ENCODE measurements at regions not wholly inside any gene's neighbourhood (a gene's known extent, or its start where the extent isn't known, plus 50 kb on each side); places are given as distances from the start of the nearest gene placed in this dataset.

DNA sequence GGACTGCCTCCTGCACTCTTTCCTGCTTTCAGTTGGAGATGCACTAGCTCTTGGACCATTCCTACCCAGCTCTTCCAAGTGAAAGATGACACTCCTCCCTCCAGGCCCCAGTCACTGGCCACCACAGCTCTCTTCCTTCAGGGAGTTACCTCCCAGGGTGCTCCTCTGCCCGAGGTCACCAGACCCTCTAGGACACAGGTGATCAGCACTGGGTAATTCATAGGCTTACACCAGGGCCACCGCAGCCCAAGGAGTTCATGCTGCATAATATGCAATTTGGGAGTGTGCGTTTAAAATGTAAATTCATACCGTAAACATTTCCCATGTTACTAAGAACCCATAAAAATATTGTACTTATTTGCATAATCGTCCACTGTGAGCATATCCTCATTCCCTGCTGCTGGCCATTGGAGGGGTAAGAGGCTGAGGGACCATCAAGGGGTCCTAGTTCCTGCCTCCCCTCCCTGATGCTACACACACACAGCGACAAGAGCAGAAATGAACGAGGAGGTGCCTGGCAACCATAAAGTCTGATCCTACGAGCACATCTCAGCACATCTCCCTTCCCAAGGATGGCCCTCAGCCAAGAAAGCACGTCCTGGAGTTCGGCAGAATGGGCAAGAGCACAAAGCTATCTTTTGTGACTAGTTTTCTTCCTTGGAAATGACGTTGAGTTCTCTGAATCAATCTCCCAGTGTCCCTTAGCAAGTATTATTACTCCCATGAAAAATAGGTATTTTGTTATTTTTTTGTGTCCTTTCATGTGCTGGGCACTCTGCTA, 222.9 kb upstream of the RAB4A start:
- in situ Hi-C loops (cut with HindIII; ENCODE audit: low sequenced_read_pairs) = no loop called here
- no peak for DNase-seq (ENCODE audit: low spot score)

DNA sequence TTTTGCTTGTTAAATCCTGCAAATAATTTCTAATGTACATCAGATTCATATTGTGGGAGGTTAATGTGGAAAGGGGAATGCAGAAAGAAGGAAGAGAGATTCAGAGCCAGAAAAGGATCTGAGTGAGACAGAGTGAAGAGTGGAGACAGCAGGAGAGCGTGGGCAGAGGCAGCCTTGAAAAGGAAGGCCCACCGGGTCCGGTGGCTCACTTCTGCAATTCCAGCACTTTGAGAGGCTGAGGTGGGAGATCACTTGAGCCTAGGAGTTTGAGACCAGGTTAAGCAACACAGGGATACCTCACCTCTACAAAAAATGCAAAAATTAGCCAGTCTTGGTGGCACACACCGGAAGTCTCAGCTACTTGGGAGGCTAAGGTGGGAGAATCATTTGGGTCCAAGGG, 222.0 kb upstream of the RAB4A start:
- DNase-seq (ENCODE audit: low spot score) = no peak
- in situ Hi-C loops (cut with HindIII; ENCODE audit: low sequenced_read_pairs) = no loop called here

DNA sequence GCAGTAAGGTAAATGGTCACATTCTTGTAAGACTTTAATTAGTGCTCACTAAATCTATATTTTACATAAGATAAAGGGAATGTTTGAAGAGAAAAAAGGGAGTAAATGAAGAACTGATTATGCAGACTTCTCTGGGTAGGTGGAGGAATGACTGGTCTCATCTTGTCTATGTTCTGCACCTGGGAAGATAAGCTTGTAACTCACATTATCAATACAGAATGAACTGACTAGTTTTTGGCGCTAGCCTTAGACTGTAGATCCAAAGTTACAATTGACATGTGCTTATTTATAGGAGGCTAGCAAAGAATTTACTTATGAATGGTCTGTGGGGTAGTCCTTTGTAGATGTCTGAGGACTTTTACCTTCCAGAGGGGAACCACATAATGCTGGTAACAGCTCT, 214.9 kb upstream of the RAB4A start:
- DNase-seq (ENCODE audit: low spot score) = no peak
- in situ Hi-C loops (cut with HindIII; ENCODE audit: low sequenced_read_pairs) = no loop called here

DNA sequence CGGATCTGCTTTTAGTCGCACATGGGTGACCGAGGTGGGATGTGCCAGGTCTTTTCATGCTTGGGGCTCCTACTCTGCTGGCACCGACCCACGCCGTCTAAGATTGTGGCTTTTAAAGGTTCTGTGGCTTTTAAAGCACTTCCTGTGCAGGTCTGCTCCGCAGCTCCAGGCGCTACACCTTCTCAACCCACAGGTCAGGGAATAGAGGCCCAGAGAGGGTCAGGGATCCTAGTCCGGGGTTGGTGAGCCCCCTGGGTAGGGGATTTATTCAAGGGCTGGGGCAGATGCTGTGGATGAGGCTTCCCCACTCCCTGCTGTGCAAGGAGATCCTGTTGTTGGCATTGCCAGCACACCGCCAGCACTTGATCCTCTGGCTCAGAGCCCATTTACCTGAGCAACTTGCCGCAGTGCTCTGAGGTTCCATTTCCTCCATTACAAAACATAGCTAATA, 212.8 kb upstream of the RAB4A start:
- in situ Hi-C loops (cut with HindIII; ENCODE audit: low sequenced_read_pairs) = no loop called here
- peak; percentile 25 for DNase-seq (ENCODE audit: low spot score)

DNA sequence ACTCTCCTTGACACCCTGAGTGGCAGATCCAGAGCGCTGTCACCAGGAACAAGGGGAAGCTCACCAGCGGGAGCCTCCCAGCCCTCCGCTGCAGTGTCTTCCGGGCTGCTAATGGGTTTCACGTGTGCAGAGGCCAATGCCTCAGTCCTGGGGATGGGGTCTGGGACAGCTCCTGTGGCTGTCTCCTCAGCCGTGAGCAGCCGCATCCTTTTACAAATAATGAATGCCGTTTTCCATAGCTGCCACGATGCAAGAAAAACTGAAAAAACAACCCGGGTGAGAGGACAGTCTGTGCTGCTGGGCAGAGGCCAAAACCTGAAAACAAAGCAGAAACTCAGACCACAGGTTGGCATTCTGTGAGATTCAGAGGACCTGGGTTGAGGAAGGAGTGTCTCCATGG, 212.2 kb upstream of the RAB4A start:
- in situ Hi-C loops (cut with HindIII; ENCODE audit: low sequenced_read_pairs) = no loop called here
- DNase-seq (ENCODE audit: low spot score) = peak; percentile 80

DNA sequence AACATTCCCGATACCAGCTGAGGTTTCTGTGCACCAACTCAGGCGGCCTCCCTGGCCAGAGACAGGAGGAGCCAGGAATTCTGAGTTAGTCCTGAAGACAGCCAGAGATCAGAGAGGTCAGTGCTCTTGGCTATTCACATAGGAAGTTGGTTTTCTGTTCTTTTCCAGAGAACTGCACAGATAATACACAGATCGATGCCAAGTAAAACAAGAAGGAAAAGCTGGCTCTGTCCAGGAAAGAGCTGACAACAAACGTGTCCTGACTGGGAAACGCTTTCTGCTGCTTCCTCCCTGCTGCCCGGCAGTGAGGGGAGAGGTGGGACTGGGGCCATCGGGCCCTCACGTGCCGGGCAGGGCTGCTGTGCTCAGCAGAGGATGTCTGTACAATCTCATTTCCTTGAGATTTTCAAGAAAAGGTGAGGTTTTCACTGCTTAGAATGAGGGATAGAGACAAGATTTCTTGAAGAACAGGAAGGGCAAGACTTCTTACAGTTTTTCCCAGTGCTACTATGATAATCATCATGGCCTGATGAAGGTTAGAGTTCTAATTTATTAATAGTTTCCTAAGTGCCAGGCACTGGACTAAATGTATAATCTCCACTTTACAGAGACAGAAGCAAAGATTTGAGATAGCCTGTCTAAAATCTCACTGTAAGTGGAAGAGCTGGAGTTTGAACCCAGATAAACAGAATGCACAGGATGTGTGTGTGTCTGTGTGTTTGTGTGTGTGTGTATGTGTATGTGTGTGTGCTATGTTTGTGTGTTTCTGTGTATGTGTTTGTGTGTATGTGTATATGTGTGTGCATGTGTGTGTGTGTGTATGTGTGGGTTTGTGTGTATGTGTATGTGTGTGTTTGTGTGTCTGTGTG, 211.0 kb upstream of the RAB4A start:
- in situ Hi-C loops (cut with HindIII; ENCODE audit: low sequenced_read_pairs) = no loop called here
- peak; percentile 14 for DNase-seq (ENCODE audit: low spot score)

DNA sequence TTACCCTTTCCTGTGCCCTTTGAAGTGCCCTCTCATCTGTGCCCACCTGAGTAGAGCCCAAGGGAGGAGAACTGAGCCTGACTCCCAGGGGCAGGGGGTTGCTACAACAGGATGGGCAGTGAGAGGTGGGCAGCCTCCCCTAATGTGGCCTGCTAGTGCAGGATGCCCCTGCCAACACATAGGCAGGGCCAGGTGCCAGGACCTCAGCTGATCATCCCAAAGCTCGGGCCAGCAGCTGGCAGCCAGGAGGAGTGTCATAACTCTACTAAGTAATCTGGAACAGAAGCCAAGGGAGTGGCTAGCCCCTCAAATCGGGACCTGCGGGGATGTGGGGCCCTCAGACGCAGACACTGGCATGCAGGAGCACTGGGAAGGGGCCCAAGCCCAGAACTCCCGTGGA, 208.8 kb upstream of the RAB4A start:
- DNase-seq (ENCODE audit: low spot score) = no peak
- in situ Hi-C loops (cut with HindIII; ENCODE audit: low sequenced_read_pairs) = no loop called here

DNA sequence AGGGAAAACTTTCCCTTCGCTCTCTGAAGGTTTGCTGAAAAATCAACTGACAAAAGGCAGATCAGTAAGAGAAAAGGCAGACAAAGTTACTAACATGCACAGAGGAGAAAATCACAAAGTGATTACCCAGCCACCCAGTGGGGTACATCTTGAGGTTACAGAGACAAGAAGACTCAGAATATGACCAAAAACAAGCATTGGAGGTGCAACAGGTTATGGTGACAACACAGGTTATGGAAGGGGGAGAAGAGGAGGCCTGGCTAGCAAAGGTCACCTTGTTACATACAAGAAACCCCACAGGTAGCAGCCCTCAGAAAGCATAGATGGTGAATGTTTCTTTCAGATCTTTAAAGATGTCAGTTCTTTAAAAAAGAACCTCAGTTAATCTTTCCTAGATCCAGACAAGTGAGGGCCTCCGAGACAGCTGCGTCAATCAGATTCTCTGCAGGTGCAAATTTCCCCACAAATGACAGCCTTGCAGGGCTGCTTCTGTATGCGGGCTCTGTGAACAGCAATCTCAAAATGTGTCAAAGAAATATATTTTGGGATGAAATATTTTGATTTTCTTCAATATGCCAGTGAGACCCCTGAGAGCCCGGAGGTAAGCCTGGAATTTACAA, 207.6 kb upstream of the RAB4A start:
- in situ Hi-C loops (cut with HindIII; ENCODE audit: low sequenced_read_pairs) = no loop called here
- no peak for DNase-seq (ENCODE audit: low spot score)

DNA sequence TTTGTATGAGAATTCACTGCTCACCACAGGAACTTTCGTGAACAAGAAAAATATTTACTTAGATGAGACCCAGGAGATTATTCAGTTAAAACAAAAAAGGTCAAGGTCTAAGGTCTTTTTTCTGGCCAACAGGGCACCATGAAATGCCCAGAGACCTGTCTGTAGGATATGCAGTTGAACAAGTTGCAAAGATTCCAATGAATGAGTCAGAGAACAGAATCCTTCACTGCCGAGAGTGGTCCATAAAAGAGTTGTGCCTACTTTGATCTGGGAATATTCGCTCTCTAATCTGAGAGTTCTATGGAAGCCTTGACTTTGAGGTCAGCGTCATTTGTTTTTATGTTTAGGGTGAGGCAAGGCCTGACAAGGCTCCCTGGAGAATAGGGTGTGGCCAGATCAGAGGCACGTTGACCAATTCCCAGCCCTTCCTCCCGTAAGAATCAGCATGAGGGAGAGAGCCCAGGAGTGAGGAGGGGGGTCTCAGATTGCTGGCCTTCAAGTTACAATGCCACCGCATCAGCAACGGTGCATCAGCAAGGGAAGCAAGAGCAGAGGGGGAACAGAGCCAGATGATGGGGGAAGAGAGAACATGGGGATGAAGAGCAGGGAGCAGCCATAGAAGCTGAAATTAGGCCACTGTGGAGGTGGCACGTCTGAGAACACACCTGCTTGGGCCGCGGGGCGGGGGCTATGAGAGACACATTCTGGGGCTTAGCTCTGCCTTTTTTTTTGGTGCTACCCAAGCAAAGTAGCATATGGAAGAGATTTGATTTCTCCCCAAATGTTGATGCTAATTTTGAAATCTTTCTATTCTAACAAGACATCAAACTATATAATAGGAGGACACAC, 206.4 kb upstream of the RAB4A start:
- no peak for DNase-seq (ENCODE audit: low spot score)
- in situ Hi-C loops (cut with HindIII; ENCODE audit: low sequenced_read_pairs) = no loop called here

DNA sequence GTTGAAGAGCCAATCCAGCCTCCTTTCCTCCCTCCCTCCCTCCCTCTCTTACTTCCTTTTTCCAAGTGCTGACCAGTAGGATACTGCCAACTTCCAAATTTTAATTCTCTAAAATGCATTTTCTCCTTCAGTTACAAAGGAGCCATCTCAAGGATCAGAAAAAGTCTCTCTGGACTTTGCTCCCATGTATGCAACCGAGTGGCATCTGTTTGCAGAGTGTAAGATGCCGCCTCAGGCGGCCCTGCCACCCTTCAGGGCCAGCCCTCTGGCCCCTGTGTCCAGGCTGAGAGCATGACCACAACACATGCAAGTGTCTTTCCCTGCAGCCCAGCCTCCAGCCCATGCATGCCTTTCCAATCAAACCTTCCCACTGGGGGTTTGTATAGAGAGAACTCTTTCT, 205.3 kb upstream of the RAB4A start:
- DNase-seq (ENCODE audit: low spot score) = no peak
- in situ Hi-C loops (cut with HindIII; ENCODE audit: low sequenced_read_pairs) = no loop called here

DNA sequence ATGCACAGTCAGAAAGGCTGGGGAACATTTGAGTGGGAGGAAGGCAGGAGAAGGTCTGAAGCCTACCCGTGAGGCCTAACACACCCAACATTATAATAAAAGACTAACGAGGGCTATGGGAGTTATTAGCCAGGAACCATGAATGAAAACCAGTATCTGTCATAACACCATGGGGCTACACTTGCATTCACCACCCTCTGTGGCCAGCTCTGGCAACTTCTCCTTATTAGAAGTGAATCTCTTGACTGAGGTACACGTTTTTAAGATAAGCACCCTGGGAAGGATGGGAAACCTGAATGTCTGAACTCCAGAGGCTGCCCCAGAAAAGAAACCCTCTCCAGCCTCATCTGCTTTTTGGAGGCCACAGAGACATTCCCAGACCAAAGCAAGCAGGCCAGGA, 204.3 kb upstream of the RAB4A start:
- in situ Hi-C loops (cut with HindIII; ENCODE audit: low sequenced_read_pairs) = no loop called here
- DNase-seq (ENCODE audit: low spot score) = no peak

DNA sequence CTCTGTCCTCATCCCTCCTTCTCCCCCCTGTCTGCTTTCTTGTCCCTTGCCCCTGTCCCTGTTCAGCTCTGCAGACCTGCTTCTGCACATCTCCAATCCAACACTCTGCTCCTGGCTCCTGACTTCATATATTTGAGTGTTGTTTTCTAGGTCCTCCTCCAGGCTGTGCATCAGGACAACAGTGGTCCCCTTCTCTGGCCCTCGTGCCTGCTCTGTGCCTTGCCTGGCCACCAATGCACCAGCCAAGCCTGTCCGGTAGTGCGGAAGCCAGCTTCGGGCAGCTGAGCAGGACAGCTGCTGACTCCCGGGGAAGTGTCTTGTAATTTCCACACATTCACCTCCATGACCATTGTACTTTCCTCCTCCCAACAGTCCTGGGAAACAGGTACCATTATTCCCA, 203.4 kb upstream of the RAB4A start:
- no peak for DNase-seq (ENCODE audit: low spot score)
- in situ Hi-C loops (cut with HindIII; ENCODE audit: low sequenced_read_pairs) = no loop called here

DNA sequence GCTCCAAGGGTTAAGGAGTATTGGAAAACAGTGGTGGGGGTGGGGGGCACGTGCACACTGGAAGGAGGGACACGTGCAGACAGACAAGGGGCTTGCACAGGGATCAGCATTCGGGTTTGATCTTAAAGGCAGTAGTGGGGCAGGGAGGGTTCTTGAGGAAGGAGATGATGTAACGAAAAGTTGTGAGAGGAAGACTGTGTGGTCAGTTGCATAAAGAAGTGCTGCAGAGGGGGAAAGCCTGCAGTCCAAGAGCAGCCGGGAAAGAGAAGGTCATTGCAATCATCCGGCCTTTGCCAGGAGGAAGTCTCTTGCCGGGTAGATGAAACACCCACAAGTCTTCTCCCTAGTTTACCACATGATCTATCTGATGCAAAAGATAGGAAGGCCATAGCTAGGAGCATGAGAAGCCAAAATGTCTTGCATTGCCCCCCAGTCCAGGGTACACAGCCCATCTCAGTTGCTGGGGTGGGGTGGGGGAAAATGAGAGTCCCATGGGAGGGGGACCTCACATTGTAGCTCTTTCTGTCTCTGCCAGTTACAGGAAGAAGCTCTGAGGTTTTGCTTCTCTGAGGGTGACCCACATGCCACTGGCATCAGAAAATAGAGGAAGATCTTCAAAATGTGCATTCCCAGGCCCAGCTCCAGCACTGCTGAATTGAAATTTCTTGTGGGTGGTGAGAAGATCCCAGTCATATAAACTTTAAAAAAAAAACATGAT, 202.5 kb upstream of the RAB4A start:
- DNase-seq (ENCODE audit: low spot score) = peak; percentile 10
- in situ Hi-C loops (cut with HindIII; ENCODE audit: low sequenced_read_pairs) = no loop called here

DNA sequence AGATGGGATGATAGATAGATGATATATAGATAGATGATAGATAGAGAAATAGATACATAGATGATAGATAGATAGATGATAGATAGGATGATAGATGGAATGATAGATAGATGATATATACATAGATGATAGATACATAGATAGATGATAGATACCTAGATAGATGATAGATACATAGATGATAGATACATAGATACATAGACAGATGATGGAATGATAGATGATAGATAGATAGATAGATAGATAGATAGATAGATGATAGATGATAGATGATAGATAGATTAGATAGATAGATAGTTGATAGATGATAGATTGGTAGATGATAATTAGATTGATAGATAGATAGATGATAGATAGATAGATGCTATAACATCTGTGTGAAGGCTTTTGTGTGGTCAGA, 201.7 kb upstream of the RAB4A start:
- in situ Hi-C loops (cut with HindIII; ENCODE audit: low sequenced_read_pairs) = no loop called here
- DNase-seq (ENCODE audit: low spot score) = no peak

DNA sequence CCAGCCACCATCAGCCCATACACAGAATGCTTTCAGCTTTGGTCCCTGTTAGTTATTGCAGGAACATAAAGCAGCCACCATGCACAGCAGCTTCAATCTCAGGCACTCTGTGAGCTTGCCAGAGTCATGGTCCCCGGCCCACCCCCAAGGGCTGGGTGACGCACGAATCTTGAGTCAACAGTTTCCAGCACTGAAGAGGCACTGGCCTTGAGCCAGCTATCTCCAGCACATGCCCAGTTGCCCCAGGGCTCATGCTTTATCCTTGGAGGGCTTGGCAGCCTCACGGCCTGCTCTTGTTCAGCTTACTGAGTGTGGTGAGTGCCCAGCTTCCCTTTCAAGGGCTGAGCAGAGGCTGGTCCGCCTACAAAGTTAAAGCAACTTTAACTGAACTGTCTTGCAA, 200.7 kb upstream of the RAB4A start:
- DNase-seq (ENCODE audit: low spot score) = peak; percentile 35
- in situ Hi-C loops (cut with HindIII; ENCODE audit: low sequenced_read_pairs) = no loop called here

DNA sequence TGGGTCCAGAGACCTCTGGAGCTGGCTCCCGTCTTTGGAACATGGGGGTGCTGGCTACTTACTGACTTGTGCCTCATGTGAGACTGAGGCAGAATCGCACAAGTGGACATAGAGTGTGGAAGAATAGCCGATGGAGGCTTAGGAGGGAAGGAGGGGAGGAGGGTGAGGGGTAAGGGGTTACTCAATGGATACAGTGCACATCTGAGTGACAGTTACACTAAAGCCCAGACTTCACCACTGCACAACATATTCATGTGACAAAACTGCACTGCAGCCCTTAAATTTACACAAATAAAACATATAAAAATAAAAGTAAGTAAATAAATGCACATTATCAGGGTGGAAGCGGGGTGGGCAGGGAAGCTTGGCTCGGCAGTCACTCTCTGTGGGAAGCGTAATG, 197.7 kb upstream of the RAB4A start:
- in situ Hi-C loops (cut with HindIII; ENCODE audit: low sequenced_read_pairs) = no loop called here
- DNase-seq (ENCODE audit: low spot score) = no peak

DNA sequence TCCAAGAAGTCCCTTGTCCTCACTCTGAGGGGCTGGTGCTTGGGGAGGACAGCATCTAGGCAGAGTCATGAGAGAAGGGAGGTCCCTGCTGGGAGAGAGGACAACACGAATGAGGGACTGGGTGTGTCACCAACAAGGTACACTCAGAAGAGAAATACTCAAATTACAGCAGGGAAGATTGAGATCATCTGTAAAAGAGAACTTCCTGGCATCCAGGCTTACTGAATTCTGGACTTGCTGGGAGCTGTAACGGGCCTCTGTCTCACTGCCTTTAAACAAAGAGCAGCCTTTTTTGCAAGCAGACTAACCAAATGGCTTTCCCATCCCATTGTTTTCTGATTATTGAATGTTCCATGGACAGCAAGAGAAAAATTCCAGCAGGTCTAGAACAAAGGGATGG, 195.7 kb upstream of the RAB4A start:
- no peak for DNase-seq (ENCODE audit: low spot score)
- in situ Hi-C loops (cut with HindIII; ENCODE audit: low sequenced_read_pairs) = no loop called here

DNA sequence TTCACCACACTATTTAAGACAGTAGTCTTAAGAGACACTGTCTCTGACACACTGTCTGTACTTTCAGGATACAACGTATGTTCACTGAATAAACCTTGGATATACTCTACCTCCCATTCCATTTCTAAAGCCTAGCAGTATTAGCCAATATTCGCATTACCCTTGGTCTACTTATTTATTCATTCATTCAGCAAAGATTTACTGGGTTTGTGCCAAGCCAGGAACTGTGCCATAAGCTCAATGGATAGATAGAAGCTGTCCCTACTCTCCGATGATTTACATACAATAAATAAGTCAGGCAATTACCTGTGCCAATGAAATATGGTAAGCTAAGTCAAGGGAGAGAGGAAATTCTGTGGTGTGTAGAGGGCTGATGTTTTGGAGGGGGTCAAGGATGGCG, 195.2 kb upstream of the RAB4A start:
- DNase-seq (ENCODE audit: low spot score) = peak; percentile 4
- in situ Hi-C loops (cut with HindIII; ENCODE audit: low sequenced_read_pairs) = no loop called here

DNA sequence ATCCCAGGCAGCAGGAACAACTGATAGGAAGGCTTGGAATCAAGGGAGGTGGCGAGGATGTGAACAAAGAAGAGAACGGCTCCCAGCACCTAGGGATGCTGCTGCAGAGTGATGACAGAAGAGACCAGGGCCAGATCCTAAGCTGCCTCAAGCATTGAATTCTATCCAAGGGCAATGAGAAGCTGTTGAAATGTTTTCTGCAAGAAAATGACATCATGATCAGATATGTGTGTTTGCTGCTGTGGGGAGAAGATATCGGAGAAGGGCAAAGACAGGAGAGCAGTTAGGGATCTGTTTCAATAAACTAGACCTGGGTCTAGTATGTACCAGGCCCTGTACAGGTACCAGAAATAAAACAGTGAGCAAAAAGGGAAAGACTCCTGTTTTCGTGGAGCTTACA, 194.7 kb upstream of the RAB4A start:
- DNase-seq (ENCODE audit: low spot score) = no peak
- in situ Hi-C loops (cut with HindIII; ENCODE audit: low sequenced_read_pairs) = no loop called here
